GM19467 (cell line): ENCODE measurements at regions not wholly inside any gene's neighbourhood (a gene's known extent, or its start where the extent isn't known, plus 50 kb on each side); places are given as distances from the start of the nearest gene placed in this dataset.

Source experiments
- ATAC-seq: cut with Tn5 transposase; IDR thresholded peaks from one replicate; pipeline ENCODE4 v1.9.1; 2021; ENCODE audit warnings: mild to moderate bottlenecking, moderate library complexity; ENCODE audit not compliant: unreplicated experiment

DNA sequence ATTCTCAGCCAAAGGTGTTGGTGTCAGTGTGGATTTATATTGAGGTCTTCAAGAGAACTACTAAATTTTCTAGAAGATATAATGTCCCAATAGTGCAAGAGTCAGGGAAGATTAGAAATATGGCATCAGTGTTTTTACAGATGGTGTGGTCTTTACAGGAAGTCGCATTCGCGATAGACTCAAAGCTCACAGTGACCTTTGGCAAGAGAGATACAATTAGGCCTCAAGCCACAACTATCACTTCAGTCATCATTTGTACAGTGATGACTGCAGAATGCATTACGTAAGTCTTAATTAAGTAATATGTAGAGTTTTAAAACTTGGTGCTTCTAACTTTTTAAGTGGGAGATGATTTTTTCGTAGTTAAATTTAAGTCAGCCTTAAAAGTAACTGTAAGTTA lies 237.2 kb upstream of the FSTL5 start:
- no peak for ATAC-seq

DNA sequence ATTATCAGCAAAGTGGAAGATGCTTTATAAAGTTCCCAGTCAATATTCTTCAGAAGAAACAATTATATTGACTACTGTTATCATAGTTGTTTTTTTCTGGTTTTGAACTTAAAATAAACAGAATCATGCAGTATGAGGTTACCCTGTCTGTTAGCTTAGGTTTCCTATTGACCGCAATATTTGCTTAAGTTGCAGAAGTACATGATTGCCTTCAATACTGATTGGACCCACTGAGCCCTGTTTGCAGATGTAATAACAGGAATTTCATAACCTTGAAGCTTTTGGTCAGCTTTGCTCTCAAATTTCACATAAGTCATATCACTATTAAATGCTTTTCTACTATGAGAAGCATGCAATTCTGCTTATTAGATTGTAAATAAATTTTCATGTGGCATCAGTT lies 229.1 kb upstream of the FSTL5 start:
- no peak for ATAC-seq

DNA sequence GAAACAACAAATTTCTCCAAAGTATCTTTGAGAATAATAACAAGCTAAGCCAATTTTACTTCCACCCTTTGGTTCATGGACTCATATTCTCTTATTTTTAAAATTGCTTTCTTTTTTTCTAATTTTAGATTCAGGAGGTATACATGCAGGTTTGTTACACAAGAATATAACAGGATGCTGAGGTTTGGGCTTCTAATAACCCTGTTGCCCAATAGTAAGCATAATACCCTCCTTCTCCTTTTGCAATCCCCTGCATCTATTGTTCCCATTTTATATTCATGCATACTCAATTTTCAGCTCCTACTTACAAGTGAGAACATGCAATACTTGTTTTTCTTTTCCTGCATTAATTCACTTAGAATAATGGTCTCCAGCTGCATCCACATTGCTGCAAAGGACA lies 202.3 kb upstream of the FSTL5 start:
- ATAC-seq: no peak

DNA sequence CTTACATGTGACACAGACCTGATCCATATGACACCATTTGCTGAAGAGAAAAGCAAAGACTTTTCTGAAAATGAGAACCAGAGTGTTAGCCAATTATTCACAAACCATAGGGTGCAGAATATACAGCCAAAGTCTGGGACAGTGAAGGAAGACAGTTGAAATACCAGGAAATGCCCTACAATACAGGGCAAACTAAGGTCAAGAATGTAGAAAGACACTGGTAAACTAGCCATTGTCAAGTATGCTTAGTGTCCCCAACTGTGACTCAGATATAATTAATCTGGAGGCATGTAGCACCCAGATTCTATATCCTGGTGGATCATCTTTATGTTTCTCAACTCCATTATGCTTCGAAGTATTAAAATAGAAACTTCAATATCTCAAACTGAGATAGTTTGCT lies 200.9 kb upstream of the FSTL5 start:
- no peak for ATAC-seq

DNA sequence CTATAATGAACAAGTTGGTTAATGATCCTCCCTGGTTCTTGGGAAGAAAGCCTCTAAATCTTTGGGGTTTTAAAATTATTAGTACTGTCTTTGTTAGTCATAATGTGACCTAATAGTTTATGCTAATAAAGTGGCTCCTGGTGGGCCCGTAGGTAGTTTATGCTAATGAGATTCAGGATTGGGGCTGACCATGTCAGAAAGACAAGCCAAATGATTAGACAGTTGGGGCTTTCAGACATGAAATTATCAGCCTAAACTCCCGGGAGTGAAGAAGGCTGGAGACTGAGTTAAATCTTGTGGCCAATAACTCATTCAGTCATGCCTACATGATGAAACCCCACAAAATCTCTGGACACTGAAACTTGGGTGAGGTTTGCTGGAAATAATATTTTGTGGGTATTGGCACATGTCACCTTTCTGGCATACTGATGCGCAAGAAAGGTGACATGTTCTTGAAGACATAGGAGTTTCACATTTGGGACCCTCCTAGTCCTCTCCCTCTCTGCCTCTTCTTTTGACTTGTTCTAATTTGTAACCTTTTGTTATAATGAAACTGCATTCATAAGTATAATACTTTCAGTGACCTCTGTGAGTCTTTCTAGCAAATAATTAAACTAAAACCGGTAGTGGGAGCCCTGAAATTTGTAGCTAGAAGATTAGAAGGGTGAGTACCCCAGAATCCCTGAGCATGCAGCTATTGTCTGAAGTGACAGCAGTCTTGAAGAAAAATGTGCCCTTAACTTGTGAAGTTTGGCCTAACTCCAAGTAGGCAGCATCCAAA lies 196.8 kb upstream of the FSTL5 start:
- no peak for ATAC-seq

DNA sequence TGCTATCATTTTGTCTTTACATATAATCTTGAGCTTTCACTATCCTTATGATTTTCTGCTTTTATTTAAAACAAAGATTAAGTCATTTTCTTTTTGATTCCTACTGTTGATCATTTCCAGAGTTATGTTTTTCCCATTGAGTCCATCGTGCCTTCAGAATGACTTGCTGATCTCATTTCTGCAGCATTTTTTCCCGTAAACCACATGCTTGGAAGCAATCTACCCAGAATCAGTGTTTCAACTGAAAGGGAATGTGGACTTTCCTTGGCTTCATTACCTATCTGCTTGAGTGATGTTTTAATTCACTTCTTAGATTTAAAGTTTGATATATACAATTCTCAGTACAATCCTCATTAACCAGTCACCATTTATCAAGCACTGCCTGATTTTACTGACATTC lies 192.4 kb upstream of the FSTL5 start:
- ATAC-seq: no peak

DNA sequence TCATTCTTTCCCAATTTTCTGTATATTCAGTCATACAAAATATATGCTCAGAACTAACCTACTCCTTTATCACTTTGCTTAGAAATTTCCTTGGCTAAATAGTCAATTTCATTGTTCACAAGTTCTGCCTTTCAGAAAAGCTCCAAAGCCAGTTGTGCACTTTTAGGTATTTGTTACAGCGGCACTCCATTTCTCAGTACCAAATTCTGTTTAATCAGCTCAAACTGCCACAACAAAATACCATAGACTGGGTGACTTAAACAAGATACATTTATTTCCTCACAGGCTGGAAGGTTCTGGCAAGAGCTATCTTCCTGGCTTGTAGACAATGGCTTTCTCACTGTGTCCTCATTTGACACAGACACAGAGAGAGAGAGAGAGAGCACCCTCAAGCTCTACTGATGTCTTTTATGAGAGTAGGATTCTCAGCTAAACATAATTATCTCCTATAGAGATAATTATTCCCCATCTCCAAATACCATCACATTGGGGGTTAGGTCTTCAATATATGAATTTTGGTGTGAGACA lies 188.8 kb upstream of the FSTL5 start:
- ATAC-seq: no peak

DNA sequence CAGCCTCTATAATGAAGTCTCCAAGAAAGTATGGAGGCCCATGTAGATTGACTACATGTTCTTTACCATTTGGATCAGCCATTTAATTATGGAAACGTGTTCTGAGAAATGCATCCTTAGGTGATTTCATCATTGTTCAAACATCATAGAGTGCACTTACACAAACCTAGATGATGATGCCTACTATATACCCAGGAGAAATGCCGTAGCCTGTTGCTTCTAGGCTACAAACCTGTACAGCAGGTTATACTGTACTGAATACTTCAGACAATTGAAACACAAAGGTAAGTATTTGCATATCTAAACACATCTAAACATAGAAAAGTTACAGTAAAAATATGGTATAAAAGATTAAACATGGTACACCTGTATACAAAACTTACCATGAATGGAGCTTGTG lies 186.5 kb upstream of the FSTL5 start:
- ATAC-seq: no peak

DNA sequence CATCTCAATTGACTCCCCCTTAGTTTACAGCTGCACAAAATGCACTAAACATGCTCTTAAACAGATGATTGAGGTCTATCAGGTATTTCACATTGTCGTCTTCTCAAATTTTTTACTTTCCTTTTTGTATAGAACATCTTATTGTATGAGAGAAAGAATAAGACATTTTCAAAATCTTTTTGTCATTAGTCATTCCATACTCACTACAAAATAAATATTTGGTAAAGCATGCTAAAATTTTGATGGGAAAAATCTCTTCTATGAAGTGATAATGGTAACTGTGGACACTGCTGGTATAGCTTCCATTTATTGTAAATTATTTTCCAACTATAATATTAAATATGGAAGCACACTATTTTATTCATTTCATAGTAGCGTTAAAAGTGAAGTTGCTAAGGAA lies 185.6 kb upstream of the FSTL5 start:
- ATAC-seq: no peak

DNA sequence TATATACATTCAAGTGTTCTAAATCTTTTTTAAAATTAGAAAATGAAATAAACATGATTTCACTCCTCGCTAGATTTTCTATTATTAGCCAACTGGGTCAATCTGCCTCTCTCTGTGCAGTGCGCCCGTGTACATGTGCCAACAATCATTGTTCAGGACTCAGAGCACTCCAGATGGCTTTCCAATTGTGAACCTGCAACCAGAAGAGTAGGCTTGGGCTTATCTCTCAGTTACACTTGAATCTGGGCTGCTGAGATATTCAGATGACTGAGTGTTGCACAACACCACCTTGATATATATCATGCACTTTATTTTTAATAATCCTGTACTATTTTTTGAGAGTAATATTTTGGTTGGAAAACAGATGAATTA lies 184.0 kb upstream of the FSTL5 start:
- no peak for ATAC-seq

DNA sequence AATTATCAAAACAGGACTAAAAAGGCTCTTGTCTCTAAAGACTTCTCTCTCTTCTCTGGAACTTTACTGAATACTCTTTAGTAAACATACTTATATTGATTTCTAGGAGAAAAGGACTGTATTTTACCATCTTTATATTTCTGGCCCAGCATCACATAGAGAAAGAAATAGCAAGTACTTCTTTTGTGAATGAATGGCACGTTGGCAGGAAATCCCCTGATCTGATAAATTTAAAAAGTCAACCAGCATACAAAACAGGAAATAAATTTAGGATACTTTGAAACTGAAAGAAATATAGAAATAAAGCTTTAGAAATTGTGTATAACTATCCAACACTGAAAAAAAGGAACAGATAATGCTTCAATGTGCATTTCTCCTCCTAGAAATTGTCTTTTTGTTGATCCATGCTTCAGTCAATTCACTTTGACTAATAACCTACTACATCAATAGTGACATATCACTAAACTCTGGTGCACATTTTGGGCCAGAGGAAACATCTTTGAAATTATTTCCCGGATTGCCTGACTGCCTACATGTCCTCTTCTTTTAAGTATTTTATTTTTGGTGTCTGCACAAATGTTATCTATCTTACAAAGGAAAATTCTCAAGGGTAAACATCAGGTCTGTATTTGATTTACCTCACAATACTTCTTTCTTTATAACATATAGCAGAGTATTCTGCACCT lies 183.5 kb upstream of the FSTL5 start:
- no peak for ATAC-seq

DNA sequence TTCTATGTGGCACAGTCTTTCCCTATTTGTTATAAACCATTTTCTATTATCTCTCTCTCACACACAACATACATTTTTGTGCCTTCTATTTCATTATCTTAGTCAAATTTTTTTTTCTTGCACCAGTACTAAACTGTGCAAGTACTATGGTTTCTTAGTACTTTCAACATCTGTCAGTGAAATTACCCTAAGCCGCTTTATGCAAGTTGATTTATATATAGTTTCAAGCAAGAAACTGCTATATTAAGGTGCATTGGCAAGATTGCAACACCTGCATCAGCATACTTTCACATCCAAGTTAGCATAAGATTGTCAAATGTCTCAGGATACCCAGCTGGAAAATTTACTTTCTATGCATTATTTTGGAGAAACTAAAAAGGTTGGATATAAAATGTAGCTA lies 180.2 kb upstream of the FSTL5 start:
- no peak for ATAC-seq

DNA sequence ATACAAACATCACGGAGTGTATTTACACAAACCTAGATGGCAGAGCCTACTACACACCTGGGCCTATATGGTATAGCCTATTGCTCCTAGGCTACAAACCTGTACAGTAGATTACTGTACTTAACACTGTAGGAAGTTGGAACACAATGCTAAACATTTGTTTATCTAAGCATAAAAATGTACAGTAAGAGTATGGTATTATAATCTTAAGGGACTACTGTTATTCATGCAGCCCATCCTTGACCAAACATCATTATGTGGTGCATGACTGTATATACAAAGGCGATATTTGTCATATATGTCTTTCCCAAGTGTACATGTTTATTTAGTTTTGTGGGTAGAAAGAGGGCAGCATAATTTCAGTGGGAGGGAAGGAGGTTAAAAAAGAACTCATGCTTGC lies 177.7 kb upstream of the FSTL5 start:
- no peak for ATAC-seq

DNA sequence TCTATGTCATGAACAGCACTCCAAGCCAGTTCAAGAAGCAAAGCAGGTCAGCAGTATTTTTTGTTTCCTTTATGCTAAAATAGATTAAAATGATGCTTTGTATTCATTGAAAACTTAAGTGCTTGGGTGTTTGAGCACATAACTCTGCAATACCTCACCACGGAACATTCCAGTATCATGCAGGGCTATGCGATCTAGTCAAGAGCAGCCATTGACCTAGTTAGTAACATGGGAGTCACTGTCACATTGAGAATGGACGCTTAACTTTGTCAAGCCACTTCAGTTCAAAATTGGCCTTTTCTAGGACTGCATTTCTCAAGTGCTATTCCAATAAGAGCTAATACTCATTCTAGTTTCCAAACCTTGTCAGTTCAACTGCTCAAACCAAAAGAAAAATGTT lies 160.1 kb upstream of the FSTL5 start:
- no peak for ATAC-seq

DNA sequence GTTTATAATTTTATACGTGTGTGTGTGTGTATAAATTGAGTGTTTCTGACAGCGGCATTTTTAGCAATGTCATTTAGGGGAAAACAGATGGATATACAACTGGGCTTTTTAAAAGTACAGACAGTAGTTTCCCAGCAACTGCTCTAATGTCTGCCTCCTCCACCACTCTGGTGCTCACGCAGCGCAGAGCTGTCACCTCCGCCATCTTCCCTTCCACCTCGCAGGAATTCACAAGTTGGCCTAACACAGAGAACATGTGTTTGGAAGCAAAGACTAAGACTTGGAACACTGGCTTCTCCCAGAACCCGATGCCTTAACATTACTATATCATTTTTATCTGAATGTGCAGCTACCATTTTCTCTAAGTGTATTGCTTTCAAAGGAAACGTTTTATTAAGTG lies 158.3 kb upstream of the FSTL5 start:
- no peak for ATAC-seq

DNA sequence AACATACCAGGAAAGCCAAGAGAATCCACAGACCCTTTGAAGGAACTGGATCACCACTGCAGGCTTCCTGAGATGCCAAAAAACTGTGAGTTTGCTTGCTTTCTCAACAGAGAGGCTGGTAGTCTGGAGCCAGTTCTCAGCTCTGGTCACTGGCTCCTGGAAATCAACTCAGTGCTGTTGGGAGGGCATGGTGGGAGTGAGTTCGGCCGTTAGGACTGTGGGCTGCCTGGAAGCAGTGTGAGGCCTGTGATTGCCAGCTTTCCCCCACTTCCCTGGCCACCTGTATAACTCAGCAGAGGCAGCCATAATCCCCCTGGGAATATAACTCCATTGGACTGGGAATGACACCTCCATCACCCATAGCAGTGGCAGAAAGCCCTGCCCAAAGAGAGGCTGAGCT lies 122.0 kb upstream of the FSTL5 start:
- ATAC-seq: no peak

DNA sequence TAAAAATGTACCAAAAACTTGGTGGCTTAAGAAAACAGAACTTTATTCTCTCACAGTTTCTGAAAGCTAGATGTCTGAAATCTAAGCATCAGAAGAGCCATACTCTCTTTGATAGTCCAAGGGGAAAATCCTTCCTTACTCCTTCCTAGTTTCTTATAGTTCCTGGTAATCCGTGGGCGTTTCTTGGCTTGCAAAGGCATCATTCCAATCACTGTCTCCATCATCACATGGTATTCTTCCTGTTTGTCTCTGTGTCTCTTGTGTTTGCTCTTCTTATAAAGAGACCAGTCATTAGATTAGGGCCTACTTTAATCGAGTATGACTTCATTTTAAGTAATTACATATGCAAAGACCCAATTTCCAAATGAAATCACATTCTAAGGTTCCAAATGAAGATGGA lies 118.9 kb upstream of the FSTL5 start:
- ATAC-seq: no peak

DNA sequence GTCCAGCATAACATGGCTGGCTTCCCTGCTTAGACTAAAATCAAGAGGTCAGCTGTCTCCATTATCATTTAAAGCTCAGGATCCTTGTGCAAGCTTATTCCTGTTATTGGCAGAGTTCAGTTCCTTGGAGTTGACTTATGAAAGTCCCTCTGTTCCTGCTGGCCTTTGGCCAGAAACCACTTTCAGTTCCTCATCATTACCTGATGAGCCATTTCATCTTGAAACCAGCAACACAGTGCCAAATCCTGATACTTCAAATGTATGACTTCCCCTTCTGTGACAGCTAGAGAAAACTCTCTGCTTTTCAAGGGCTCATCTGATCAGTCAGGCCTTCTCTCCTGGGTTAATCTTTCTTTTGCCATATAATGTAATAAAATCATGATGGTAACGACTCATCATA lies 110.6 kb upstream of the FSTL5 start:
- ATAC-seq: peak; percentile 68

DNA sequence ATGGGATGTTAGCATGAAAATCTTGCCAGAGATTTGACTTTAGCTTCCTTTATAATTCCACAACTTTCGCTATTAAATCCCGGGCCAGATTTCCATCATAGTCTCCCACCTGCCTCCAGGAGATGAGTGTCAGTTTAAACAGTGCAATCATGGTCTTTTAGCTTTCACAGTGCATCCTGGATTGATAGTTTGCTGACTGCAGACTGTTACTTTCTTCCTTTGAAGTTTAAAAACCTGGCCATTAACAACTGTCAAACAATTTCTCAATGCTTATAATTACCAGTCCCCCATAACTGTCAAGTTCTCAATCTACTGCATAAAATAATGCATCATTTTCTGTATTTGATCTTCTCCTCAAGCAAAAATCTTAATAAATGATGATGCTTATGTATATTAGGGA lies 108.4 kb upstream of the FSTL5 start:
- no peak for ATAC-seq

DNA sequence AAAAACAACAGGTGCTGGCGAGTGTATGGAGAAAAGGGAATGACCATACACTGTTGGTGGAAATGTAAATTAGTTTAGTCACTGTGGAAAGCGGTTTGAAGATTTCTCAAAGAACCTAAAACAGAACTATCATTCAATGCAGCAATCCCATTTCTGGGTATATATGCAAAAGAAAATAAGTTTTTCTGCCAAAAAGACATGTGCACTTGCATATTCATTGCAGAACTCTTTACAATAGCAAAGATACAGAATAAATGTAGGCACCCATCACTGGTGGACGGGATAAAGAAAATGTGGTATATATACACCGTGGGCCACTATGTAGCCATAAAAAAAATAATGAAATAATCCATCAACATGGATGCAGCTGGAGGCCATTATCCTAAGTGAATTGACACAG lies 105.1 kb upstream of the FSTL5 start:
- ATAC-seq: no peak

DNA sequence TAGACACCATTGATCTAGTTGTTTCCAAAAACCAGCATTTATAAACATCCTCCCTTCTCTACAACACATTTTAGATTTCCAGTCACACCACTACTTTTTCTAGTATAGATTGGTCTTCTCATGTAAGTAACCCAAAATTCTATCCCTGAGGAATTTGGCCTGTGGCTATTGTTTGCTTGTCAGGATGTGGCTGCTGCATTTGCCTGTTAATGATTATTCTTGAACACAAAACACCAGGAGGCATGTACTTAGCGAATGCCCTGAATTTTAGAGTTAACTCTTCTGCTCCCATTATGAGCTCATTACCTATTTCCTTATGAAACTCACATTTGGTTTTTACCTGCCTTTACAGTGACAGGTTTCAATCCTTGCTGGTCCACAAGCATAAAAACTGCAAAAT lies 102.0 kb upstream of the FSTL5 start:
- no peak for ATAC-seq

DNA sequence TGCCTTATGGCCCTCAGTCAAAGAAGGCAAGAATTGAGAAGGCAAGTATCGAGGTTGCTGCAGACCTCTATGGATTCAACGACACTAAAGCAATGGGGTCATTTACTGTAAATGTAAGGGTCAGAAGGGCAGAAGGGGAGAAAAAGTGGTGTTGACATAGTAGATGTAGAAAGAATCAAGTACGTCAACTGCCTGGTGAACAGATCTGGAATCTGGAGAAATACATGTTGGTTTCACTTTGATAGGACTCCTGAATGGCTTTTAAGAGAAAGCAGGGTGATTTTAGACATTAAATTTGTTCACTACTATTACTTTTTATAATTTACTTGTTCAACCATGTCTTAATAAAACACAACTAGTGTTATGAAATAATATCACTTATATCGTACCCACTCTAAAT lies 81.3 kb upstream of the FSTL5 start:
- ATAC-seq: no peak

DNA sequence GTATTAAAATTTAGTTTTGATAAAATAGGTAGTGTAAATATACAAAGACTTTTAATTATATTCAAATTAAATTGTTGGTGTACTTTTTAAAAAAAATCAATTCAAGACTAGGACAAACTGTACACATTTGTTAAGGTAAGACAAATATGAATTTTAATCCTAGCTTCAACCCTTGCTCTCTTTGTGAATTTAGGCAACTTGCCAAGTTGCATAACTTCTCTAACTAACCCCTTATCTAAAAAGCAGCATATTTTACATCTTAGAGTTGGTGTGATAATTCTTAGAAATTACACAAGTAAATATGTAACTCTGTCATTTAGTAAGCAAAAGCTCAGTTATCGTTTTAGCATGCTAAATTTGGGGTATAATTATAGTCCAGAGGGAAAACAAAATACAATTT lies 78.1 kb upstream of the FSTL5 start:
- no peak for ATAC-seq
